ENCODE measurements at regions not wholly inside any gene's neighbourhood (a gene's known extent, or its start where the extent isn't known, plus 50 kb on each side); places are given as distances from the start of the nearest gene placed in this dataset.

DNA sequence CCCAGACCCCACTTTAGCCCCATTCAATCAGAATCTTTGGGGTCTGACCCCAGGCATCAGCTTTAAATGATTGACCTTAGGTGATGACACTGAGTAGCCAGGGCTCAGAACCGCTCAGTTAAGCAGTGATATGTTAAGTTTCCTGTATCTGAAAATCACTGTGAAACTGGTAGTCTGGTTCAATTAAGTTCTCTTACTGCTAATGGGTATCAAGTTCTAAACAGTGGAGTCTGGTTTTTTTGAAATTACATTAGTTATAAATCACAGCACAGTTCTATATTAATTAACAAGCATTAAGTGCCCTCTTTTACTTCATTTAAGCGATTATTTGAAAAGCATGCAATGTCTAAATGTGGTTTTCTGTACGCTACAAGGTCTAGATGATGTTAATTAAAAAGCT is 117.9 kb downstream of the HAUS1 start:
- TF ChIP-seq POLR2AphosphoS5 (IDR thresholded peaks at IDR 0.05; ENCODE audit: insufficient read depth, low read depth, low read length) (no peak), MYC (IDR thresholded peaks at IDR 0.05; ENCODE audit: low read depth, low read length) (no peak), GATA2 (IDR thresholded peaks at IDR 0.05; ENCODE audit: insufficient read depth, insufficient read length, low read depth, low read length) (no peak), FOS (IDR thresholded peaks at IDR 0.05; ENCODE audit: borderline replicate concordance, insufficient read depth, low read length) (no peak), EZH2 (IDR thresholded peaks at IDR 0.05; ENCODE audit: borderline replicate concordance, low read depth, low read length, severe bottlenecking) (no peak)
- TF ChIP-seq, protein P1, sequence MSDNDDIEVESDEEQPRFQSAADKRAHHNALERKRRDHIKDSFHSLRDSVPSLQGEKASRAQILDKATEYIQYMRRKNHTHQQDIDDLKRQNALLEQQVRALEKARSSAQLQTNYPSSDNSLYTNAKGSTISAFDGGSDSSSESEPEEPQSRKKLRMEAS (IDR thresholded peaks at IDR 0.05; ENCODE audit: insufficient read depth, insufficient read length): no peak
- no peak for DNase-seq (ENCODE audit: low read depth, low spot score)
- POLR2A ChIA-PET: no interaction called here
- BruUV-seq (replicated peaks): no TSS peak
- Histone ChIP-seq H4K20me1 (replicated peaks; ENCODE audit: control insufficient read depth, extremely low read depth, insufficient read depth, low read length) (peaks cover 6% of the 10 kb centered on the region), H3K4me2 (ENCODE audit: insufficient read depth, low read length) (no peak overlapping the region), H3K9ac (replicated peaks; ENCODE audit: extremely low read depth, insufficient read depth, low read length) (no peak overlapping the region), H3K9me3 (replicated peaks; ENCODE audit: control insufficient read depth, insufficient read depth, low read length) (no peaks in the 10 kb centered on the region), H3K27ac (ENCODE audit: insufficient read depth, low read depth, low read length) (no peak overlapping the region), H3K27me3 (ENCODE audit: control insufficient read depth in 2 of 2, insufficient read depth in 2 of 2, low read length in 2 of 2) (no peaks in the 10 kb centered on the region), H3K4me1 (ENCODE audit: control insufficient read depth, extremely low read depth, insufficient read depth, low read length) (peaks cover 14% of the 10 kb centered on the region), H3K4me3 (replicated peaks in 1 of 3; ENCODE audit: insufficient read depth in 1 of 3, low read depth in 1 of 3, low read length in 3 of 3) (no peak overlapping the region), H2AFZ (ENCODE audit: low read depth, low read length) (no peak overlapping the region), H3K36me3 (ENCODE audit: control insufficient read depth in 2 of 2, extremely low read depth in 1 of 2, insufficient read depth in 2 of 2, low read length in 2 of 2) (no peaks in the 10 kb centered on the region), H3K79me2 (ENCODE audit: control insufficient read depth, insufficient read depth, low read length) (peaks cover 27% of the 10 kb centered on the region), H3K9me1 (replicated peaks; ENCODE audit: control insufficient read depth, extremely low read depth, insufficient read depth, low read length) (no peaks in the 10 kb centered on the region)
- CTCF ChIA-PET: interaction anchor here (3.0 to 4.2 kb wide), 2 partner anchors 9 to 49 kb away, joined by 17 to 21 read pairs; a partner anchor contains a TSS
- dilution Hi-C loops (cut with MboI; ENCODE audit: extremely low pct_ligation_motif_present, low sequenced_read_pairs): no loop called here
- intact Hi-C loops (cut with micrococcal nuclease): no loop called here
- no peak for FAIRE-seq

DNA sequence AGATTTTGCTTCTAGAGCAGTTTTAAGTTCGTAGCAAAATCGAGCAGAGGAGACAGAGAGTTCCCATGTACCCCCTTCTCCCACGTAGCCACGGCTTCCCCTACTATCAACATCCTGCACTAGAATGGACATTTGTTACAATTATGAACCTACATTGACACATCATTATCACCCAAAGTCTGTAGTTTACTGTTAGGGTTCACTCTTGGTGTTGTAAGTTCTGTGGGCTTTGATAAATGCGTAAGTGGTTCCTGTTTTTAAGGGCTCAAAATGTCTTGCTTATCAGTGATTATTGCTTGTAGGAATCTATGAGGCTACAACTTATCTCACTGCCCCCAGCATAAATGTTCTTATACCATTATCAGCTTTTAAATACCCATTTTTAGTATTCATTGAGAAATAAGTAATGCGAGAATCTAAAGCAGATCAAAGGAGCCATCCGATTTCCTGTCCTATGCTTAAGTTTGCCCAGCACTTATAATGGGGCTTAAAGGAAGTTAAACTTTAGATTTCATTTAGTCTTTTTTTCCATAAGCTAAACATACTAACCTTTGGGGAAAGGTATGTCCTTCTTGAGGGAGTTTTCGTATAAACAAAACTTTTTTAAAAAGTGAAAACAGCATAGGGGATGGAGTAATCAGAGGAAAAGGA is 118.7 kb downstream of the HAUS1 start:
- Histone ChIP-seq H3K36me3 (ENCODE audit: control insufficient read depth in 2 of 2, extremely low read depth in 1 of 2, insufficient read depth in 2 of 2, low read length in 2 of 2) (no peaks in the 10 kb centered on the region), H3K4me2 (ENCODE audit: insufficient read depth, low read length) (no peak overlapping the region), H3K79me2 (ENCODE audit: control insufficient read depth, insufficient read depth, low read length) (peaks cover 27% of the 10 kb centered on the region), H3K27ac (ENCODE audit: insufficient read depth, low read depth, low read length) (no peak overlapping the region), H3K27me3 (ENCODE audit: control insufficient read depth in 2 of 2, insufficient read depth in 2 of 2, low read length in 2 of 2) (no peaks in the 10 kb centered on the region), H3K4me3 (replicated peaks in 1 of 3; ENCODE audit: insufficient read depth in 1 of 3, low read depth in 1 of 3, low read length in 3 of 3) (no peak overlapping the region), H3K9ac (replicated peaks; ENCODE audit: extremely low read depth, insufficient read depth, low read length) (no peak overlapping the region), H3K4me1 (ENCODE audit: control insufficient read depth, extremely low read depth, insufficient read depth, low read length) (peaks cover 14% of the 10 kb centered on the region), H4K20me1 (replicated peaks; ENCODE audit: control insufficient read depth, extremely low read depth, insufficient read depth, low read length) (peaks cover 6% of the 10 kb centered on the region), H3K9me3 (replicated peaks; ENCODE audit: control insufficient read depth, insufficient read depth, low read length) (no peaks in the 10 kb centered on the region), H3K9me1 (replicated peaks; ENCODE audit: control insufficient read depth, extremely low read depth, insufficient read depth, low read length) (no peaks in the 10 kb centered on the region), H2AFZ (ENCODE audit: low read depth, low read length) (no peak overlapping the region)
- intact Hi-C loops (cut with micrococcal nuclease) (no loop called here), dilution Hi-C loops (cut with MboI; ENCODE audit: extremely low pct_ligation_motif_present, low sequenced_read_pairs) (no loop called here)
- FAIRE-seq (no peak), DNase-seq (ENCODE audit: low read depth, low spot score) (no peak)
- TF ChIP-seq POLR2A (IDR thresholded peaks at IDR 0.05; ENCODE audit: low read depth, low read length) (no peak), POLR2AphosphoS5 (IDR thresholded peaks at IDR 0.05; ENCODE audit: insufficient read depth, low read depth, low read length) (no peak), FOS (IDR thresholded peaks at IDR 0.05; ENCODE audit: borderline replicate concordance, insufficient read depth, low read length) (no peak), MYC (IDR thresholded peaks at IDR 0.05; ENCODE audit: low read depth, low read length) (no peak), JUN (IDR thresholded peaks at IDR 0.05; ENCODE audit: borderline replicate concordance, insufficient read depth, insufficient read length, low read depth) (no peak), GATA2 (IDR thresholded peaks at IDR 0.05; ENCODE audit: insufficient read depth, insufficient read length, low read depth, low read length) (no peak), EZH2 (IDR thresholded peaks at IDR 0.05; ENCODE audit: borderline replicate concordance, low read depth, low read length, severe bottlenecking) (no peak)
- TF ChIP-seq, protein P1 (IDR thresholded peaks at IDR 0.05; ENCODE audit: insufficient read depth, insufficient read length): no peak
- TF ChIP-seq, protein P2, sequence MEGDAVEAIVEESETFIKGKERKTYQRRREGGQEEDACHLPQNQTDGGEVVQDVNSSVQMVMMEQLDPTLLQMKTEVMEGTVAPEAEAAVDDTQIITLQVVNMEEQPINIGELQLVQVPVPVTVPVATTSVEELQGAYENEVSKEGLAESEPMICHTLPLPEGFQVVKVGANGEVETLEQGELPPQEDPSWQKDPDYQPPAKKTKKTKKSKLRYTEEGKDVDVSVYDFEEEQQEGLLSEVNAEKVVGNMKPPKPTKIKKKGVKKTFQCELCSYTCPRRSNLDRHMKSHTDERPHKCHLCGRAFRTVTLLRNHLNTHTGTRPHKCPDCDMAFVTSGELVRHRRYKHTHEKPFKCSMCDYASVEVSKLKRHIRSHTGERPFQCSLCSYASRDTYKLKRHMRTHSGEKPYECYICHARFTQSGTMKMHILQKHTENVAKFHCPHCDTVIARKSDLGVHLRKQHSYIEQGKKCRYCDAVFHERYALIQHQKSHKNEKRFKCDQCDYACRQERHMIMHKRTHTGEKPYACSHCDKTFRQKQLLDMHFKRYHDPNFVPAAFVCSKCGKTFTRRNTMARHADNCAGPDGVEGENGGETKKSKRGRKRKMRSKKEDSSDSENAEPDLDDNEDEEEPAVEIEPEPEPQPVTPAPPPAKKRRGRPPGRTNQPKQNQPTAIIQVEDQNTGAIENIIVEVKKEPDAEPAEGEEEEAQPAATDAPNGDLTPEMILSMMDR (IDR thresholded peaks at IDR 0.05; ENCODE audit: extremely low read depth in 1 of 2, insufficient read depth in 1 of 2, low read depth in 1 of 2, low read length in 2 of 2): no peak
- ChIA-PET POLR2A (no interaction called here), CTCF (interaction anchor here (3.0 kb wide), 1 partner anchor 10 kb away, joined by 17 read pairs; no protein-coding TSS in a partner anchor)
- BruUV-seq (replicated peaks): no TSS peak
